ENCODE measurements at regions not wholly inside any gene's neighbourhood (a gene's known extent, or its start where the extent isn't known, plus 50 kb on each side); places are given as distances from the start of the nearest gene placed in this dataset.

- no peak overlapping the region for H3K4me3 ChIP-seq (ENCODE audit: low read depth, low read length)
- no peak for TF ChIP-seq CTCF (IDR thresholded peaks at IDR 0.05; ENCODE audit: low read depth, low read length)
- H3K9me3 ChIP-seq (ENCODE audit: control insufficient read depth, insufficient read depth, low read length), result no peaks in the 10 kb centered on the region
- ChIA-PET POLR2A (no interaction called here), CTCF (no interaction called here)
- DNase-seq (ENCODE audit: low read depth, low spot score), result no peak
- no peaks in the 10 kb centered on the region for H3K27me3 ChIP-seq (ENCODE audit: control insufficient read depth, insufficient read depth, low read length)
- H3K27ac ChIP-seq (ENCODE audit: low read depth, low read length), result no peak overlapping the region
These were observed 105.7 kb downstream of the TUSC7 start for GRCh38 chr3:116815321-116815720.

GRCh38 chr3:116815831-116816588 is 106.4 kb downstream of the TUSC7 start:
- CTCF ChIA-PET, result no interaction called here
- peak; percentile 18 for DNase-seq (ENCODE audit: low read depth, low spot score)
- Histone ChIP-seq H3K9me3 (ENCODE audit: control insufficient read depth, insufficient read depth, low read length) (no peaks in the 10 kb centered on the region), H3K27me3 (ENCODE audit: control insufficient read depth, insufficient read depth, low read length) (no peaks in the 10 kb centered on the region), H3K4me3 (ENCODE audit: low read depth, low read length) (no peak overlapping the region), H3K27ac (ENCODE audit: low read depth, low read length) (no peak overlapping the region)
- POLR2A ChIA-PET, result no interaction called here
- no peak for TF ChIP-seq CTCF (IDR thresholded peaks at IDR 0.05; ENCODE audit: low read depth, low read length)

GRCh38 chr3:116821371-116821770 is 111.8 kb downstream of the TUSC7 start:
- H3K27me3 ChIP-seq (ENCODE audit: control insufficient read depth, insufficient read depth, low read length), result no peaks in the 10 kb centered on the region
- no peak for DNase-seq (ENCODE audit: low read depth, low spot score)
- no peak for TF ChIP-seq CTCF (IDR thresholded peaks at IDR 0.05; ENCODE audit: low read depth, low read length)
- no peak overlapping the region for H3K4me3 ChIP-seq (ENCODE audit: low read depth, low read length)
- no peak overlapping the region for H3K27ac ChIP-seq (ENCODE audit: low read depth, low read length)
- H3K9me3 ChIP-seq (ENCODE audit: control insufficient read depth, insufficient read depth, low read length), result no peaks in the 10 kb centered on the region
- ChIA-PET CTCF (no interaction called here), POLR2A (no interaction called here)

GRCh38 chr3:116824208-116824607 is 114.6 kb downstream of the TUSC7 start:
- ChIA-PET POLR2A (no interaction called here), CTCF (interaction anchor here (1.1 to 1.5 kb wide), 2 partner anchors 8 to 53 kb away, joined by 3 to 5 read pairs; no protein-coding TSS in a partner anchor)
- no peak for DNase-seq (ENCODE audit: low read depth, low spot score)

More at GRCh38 chr3:116824208-116824607, 114.6 kb downstream of the TUSC7 start:
- H3K27me3 ChIP-seq (ENCODE audit: control insufficient read depth, insufficient read depth, low read length), result no peaks in the 10 kb centered on the region
- TF ChIP-seq CTCF (IDR thresholded peaks at IDR 0.05; ENCODE audit: low read depth, low read length), result no peak
- no peak overlapping the region for H3K4me3 ChIP-seq (ENCODE audit: low read depth, low read length)
- H3K9me3 ChIP-seq (ENCODE audit: control insufficient read depth, insufficient read depth, low read length), result no peaks in the 10 kb centered on the region
- H3K27ac ChIP-seq (ENCODE audit: low read depth, low read length), result no peak overlapping the region
